GM10248 (cell line): ENCODE measurements at regions not wholly inside any gene's neighbourhood (a gene's known extent, or its start where the extent isn't known, plus 50 kb on each side); places are given as distances from the start of the nearest gene placed in this dataset.

ENCODE experiments used
- CTCF ChIA-PET: fragments of 300-600 bp; sonication (Branson Sonifier 250); formaldehyde crosslinking; extraction: SDS; loops from one replicate; lab custom pipeline; 2021; ENCODE audit warnings: antibody characterized with exemption; lab: Yijun Ruan, JAX
- POLR2A ChIA-PET: fragments of 350-650 bp; sonication (Branson Sonifier 250); formaldehyde crosslinking; extraction: SDS; loops from one replicate; lab custom pipeline; 2020; ENCODE audit warnings: antibody characterized with exemption; lab: Yijun Ruan, JAX
- DNase-seq: peaks from one replicate; pipeline ENCODE4 v3.0.0; 2012; ENCODE audit errors: extremely low spot score
- CTCF ChIP-seq: IDR thresholded peaks from 2 replicates; pipeline ENCODE4 v1.5.1; 2012; ENCODE audit warnings: mild to moderate bottlenecking, low read depth; ENCODE audit errors: extremely low read depth, missing control alignments, control extremely low read depth

GRCh38 chr10:47241946-47242867, 57.8 kb upstream of the GDF10 start:
- TF ChIP-seq CTCF, result no peak
- no peak for DNase-seq
- POLR2A ChIA-PET, result no interaction called here
- CTCF ChIA-PET, result interaction anchor here (0.8 kb wide), 1 partner anchor 12 kb away, joined by 3 read pairs; no protein-coding TSS in a partner anchor

GRCh38 chr10:47243356-47243755, 56.6 kb upstream of the GDF10 start:
- TF ChIP-seq CTCF, result no peak
- CTCF ChIA-PET, result no interaction called here
- POLR2A ChIA-PET, result no interaction called here
- DNase-seq, result no peak

- no peak for TF ChIP-seq CTCF
- no peak for DNase-seq
- POLR2A ChIA-PET, result no interaction called here
- CTCF ChIA-PET, result no interaction called here
These were observed 56.2 kb upstream of the GDF10 start for GRCh38 chr10:47243791-47244190.

GRCh38 chr10:47244560-47245500, 55.2 kb upstream of the GDF10 start:
- no peak for TF ChIP-seq CTCF
- CTCF ChIA-PET, result no interaction called here
- DNase-seq, result no peak
- POLR2A ChIA-PET, result no interaction called here

GRCh38 chr10:47245731-47246350, 54.2 kb upstream of the GDF10 start:
- ChIA-PET CTCF (no interaction called here), POLR2A (no interaction called here)
- DNase-seq, result no peak
- TF ChIP-seq CTCF, result no peak
